GM19035 (cell line): ENCODE measurements at regions not wholly inside any gene's neighbourhood (a gene's known extent, or its start where the extent isn't known, plus 50 kb on each side); places are given as distances from the start of the nearest gene placed in this dataset.

Experiments used
- ATAC-seq: cut with Tn5 transposase; IDR thresholded peaks from one replicate; pipeline ENCODE4 v1.9.1; 2021; ENCODE audit not compliant: unreplicated experiment

DNA sequence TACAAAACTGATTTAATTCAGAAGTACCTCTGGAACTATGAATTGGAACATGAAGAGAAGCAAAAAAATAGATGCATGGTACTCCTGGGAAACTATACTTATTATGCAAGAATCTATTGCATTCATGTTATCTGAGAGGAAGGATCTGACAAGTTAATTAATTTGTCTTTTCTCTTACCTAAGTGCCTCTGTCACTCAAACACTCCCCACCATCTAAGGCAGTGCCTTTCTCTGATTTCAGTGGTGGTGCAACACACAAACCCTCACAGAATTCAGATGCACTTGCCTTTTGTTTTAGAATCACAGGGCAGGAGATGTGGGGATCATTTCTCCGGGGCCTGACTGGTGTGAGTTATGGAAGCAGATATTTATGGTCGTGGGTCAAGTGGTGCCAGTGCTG, 52.5 kb upstream of the C9orf72 start:
- no peak for ATAC-seq

DNA sequence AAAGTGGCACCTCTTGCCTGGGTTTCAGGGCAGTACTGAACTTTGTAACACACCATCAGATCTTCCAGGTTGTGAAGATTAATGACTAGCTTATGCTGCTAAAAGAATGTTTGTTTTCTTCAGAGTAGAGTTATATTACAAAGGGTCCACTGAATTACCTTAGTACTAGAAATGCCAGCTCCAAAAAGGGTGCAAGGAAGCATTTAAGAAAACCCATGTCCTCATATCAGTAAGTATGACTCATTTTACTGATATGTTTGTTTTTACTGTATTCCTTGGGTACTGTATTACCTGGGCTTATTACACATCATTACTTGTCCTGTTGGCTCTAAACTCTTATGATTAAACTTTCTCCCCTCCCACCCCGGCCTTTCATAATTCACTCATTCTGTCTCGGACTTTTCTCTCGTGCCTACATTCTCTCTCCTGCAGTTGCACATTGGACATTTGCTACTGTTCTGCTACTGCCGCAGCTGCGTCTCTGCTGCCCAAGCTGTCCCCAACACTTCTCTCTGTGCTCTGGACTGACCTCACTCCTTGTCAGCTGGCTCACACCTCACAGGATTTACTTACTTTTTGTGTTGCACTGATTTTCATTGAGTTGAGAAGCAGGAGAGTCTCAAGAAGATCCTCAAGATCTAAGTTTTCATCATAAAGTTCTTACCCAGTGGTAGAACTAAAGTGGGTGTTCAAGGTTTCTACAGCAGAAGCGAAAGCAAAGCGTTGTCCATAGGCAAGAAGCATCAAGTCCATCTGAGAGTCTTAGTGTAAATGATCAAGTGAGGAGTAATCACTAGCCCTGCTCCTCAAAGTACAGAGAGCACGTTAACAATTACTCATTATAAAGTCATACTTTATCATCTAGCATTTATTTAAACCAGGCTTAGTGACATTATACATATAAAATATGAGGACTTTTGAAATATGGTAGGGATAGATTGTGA, 53.2 kb upstream of the C9orf72 start:
- ATAC-seq: no peak

DNA sequence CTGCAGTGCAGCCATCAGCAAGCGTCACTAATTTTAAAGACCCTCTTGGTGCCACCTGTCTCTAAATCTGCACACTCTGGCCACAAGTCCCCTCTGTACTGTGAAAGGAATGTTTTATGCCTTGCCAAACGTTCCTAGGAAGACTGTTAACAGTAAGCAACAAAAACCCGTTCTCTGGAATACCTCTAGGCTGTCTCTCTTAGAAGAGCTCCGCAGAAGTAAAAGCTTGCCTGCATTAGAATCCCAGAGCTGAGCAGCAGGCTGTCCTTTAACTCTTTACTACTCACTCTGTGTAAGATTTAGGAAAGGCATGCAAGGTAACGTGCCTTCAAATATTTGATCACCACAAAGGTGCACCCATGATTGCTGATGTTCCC, 53.9 kb upstream of the C9orf72 start:
- no peak for ATAC-seq

DNA sequence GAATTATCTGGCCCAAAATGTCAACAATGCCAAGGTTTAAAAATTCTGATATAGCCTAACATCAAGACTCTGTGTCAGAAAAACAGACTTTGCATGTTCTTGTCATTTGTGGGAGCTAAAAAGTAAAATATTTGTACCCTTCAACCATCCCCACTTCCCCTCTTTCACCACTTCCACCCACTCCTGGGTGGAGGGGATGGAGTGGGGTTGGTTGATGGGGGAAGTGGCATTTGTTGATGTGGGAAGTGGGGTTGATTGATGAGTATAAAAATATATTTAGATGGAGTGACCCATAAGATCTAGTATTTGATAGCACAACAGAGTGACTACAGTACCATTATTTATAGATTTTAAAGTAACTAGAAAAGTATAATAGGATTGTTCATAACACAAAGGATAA, 55.0 kb upstream of the C9orf72 start:
- no peak for ATAC-seq

DNA sequence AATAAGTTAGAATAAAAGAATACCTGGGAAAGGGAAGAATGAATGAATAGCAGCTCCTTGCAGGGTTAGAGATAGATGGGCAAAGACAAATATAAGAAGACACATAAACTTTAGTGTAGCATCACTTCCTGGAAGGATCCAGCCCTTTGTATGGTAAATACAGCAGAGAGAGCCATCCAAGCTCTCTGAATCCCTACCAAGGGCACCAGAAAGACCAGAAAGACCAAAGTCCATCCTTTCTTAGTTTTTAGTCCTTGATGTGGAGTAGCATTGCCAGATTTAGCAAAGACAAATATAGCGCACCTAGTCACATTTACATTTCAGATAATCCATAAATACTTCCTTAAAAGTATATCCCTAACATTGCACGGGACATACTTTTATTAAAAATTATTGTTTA, 56.1 kb upstream of the C9orf72 start:
- ATAC-seq: no peak

DNA sequence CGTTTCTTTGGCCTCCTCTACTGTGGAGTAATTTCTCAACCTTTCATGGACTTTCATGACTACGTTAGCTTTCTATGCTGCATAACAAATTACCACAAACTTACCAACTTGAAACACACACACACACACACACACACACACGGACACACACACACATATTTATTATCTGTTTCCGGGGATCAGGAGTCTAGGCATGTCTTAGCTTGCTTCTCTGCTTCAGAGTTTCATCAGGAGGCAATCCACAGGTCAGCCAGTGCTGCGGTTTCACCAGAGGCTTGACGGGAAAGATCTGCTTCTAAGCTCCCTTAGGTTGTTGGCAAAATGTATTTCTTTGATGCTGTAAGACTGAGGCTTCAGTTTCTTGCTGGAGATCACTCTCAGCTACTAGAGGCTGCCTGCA, 59.0 kb upstream of the C9orf72 start:
- ATAC-seq: no peak

DNA sequence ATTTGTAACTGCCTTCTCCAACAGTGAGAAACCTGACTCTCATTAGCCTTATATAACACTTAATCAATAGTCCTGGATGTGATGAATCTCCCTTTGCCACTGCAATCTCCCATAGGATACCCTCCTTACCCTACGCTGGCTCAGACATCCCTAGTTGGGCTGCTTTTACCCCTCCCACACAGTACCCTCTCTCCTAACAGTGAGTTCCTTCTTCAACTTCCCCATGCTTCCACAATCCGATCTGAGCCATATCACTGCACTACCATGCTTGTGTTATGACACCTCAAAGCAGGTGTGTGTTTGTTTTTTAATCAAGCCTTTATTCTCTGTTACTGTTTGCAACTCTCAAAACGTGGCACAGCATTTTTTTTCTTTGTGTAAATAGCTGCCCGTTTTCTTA, 60.5 kb upstream of the C9orf72 start:
- ATAC-seq: no peak

DNA sequence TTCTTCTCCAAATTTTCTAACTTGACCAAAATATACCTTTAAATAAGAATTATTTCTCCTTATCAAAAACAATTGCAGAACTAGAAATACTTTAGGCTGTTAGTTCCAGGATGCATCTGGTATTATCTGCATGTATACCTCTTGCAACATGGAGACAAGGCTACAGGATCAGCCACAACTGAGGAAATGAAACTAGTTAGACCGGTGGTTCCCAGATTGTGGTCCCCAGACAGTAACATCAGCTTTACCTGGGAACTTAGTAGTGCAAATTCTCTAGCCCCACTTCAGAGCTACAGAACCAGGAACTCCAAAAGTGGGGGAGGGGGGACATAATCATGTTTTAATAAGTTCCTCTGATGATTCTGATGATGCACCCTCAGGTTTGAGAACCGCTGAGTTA, 61.6 kb upstream of the C9orf72 start:
- ATAC-seq: no peak

DNA sequence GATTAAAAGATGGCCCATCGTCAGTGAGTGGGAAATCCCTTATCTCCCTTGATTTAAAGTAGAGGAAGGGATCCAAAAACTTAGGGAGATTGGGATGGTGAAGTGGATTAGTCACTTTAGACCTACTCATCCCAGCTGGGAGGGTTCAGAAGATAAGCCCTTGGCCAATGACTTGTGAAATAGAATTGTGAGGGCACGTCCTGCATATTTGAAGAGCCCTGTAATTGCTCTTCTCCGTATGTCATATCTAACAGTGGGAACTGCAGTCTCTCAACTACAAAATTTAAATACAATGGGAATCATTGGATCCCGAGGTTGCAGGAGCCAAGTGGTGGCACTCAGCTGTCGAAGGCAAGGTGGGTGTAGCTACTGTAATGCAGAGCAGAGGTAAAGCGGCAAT, 65.4 kb upstream of the C9orf72 start:
- no peak for ATAC-seq

DNA sequence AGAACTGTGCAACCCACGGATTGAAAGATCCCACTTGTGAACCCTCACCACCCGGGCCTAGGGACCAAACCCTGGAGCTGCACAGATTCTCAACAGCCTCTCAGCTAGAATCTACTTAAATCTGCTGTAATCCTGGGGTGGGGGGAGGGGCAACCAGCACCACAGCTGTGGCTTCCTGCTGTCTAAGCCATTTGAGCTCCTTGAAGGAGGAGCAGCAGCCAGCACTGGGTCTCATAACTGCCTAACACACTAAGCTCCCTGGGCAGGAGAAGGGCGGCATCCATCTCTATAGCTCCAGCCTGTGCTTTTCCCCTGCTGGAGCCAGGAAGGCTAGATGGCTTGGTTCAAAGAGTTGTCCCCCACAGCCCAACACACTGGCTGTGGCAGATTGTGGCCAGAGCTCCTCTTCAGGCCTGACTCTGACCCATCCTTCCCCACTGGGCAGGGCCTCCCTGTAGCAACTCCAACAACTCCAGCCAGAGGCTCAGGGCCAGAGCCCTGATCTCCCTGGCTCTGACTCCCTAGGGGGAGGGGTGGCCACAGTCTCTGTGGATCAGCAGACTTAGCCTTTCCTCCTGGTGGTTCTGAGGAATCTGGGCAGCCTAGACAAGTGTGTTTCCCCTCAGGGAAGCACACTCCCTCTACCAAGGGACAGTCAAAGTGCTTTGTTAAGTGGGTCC, 72.0 kb upstream of the C9orf72 start:
- ATAC-seq: no peak

DNA sequence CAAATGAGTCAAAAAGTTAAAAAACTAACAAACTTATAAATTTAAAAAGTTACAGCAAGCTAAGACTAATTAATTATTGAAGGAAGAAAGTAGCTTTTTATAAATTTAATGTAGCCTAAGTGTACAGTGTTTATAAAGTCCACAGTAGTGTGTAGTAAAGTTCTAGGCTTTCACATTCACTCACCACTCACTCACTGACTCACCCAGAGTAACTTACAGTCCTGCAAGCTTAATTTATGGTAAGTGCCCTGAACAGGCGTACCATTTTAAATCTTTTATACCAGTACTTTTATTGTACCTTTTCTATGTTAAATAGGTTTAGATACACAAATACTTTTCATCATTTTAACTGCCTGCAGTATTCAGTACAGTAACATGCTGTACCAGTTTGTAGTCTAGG, 80.0 kb upstream of the C9orf72 start:
- no peak for ATAC-seq

DNA sequence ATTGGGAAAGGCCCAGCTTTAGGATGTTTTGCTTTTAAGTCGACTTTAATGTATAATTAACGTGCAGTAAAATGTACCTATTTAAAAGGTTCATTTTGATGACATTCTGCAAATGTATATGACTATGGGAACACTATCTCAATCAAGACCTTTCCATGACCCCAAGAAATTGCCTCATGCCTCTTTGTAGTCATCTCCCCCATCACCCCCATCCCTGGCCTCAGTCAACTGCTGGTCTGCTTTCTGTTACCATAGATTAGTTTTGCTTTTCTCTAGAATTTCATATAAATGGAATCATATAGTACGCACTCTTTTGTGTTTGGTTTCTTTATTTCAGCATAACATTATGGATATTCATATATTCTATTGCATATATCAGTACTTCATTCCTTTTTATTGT, 80.7 kb upstream of the C9orf72 start:
- ATAC-seq: no peak

DNA sequence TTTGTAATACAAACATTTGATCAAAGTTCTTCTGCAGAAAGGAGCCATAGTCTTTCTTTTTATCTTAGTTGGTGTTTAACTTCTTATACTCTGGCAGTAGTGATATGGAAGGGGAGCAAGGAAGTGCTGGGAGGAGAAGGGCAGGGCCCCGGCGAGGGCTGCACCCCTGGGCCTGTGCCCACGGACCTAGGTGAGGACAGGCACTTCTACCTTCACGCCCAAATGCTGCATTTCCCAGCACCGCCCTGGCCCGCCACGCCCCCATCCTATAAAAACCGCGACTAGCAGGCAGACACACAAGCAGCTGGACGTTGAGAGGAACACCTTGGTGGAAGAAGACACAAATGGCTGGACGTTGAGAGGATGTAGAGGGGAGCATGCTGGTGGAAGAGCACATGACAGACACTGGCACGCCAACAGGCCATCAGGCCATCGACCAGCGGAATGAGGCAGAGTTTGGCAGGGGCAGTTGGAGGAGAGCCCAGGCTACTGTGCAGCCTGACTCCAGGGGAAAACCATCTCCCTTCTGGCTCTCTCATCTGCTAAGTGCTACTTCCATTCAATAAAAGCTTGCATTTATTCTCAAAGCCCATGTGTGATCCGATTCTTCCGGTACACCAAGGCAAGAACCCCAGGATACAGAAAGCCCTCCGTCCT, 81.5 kb upstream of the C9orf72 start:
- no peak for ATAC-seq

DNA sequence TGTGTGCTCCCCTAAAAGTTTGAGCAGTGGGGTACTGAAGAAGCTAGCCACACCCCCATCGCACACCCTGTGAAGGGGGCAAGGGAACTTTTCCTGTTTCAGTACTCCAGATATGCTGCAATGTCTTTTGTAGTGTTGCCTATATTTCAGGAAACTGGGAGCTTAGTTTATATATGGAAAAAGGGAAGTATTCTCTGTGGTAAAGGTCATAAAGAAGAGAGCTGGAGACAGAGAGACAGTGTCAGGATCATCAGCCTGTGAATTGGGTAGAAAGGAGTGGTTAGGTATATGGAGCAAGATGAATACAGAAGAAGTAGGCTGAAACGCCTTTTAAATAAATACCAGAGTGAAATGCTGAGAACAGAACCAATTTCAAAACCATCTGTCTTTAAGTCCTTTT, 82.2 kb upstream of the C9orf72 start:
- ATAC-seq: no peak

DNA sequence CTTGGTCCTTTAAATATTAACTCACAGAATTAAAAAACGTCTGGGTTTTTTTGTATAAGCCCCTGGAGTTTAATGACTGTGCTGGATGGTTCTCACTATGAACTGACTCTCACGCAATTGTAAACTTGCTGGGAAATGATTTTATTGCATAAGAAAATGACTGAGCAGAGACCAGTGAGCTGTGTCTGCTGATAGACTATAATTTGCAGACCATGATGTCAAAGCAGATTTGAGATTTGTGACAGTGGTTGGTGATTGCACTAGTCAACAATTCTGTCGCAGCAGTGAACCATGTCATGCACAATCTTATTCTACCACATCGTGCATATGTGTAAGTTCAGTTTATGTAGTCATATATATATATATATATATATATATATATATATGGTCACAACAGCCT, 85.7 kb upstream of the C9orf72 start:
- ATAC-seq: no peak

DNA sequence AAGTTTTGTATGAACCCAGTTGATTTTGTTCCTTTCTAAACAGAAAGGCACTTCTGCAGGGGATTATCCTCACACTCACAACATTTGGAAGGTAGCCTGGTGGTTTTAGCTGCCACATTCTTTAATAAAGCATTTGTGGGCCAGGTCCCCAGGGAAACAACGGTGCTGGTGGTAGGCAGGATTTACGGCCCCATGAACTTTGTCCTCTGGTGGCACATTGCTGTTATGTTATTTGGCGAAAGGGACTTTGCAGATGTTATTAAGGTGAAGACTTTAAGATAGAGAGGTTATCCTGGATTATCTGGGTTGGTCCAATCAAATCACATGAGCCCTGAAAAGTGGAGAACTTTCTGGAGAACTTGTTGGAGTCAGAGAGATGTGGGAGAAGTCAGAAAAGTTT, 86.3 kb upstream of the C9orf72 start:
- ATAC-seq: no peak

DNA sequence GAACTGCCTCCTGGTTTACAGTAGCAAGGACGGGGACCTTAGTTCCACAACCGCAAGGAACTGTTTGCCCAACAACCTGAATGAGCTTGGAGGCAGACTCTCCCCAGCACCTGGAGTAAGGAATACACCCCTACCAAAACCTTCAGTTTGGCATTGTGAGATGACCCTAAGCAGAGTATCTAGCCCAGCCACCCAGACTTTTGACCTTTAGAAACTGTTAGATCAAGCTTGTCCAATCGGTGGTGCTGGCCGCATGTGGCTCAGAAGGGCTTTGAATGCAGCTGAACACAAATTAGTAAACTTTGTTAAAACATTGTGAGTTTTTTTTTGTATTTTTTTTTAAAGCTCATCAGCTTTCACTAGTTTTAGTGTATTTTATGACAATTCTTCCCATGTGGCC, 86.9 kb upstream of the C9orf72 start:
- ATAC-seq: no peak

DNA sequence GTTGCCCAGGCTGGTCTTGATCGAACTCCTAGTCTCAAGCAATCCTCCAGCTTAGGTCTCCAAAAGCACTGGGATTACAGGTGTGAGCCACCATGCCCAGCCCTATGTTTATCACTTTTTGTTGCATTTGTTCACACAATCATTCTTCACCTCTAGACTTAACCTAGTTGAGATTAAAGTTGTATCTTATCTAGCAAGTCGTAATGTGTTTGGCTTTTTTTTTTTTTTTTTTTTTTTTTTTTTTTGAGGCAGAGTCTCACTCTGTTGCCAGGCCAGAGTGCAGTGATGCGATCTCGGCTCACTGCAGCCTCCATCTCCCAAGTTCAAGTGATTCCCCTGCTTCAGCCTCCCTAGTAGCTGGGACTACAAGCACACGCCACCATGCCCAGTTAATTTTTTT, 90.2 kb upstream of the C9orf72 start:
- no peak for ATAC-seq

DNA sequence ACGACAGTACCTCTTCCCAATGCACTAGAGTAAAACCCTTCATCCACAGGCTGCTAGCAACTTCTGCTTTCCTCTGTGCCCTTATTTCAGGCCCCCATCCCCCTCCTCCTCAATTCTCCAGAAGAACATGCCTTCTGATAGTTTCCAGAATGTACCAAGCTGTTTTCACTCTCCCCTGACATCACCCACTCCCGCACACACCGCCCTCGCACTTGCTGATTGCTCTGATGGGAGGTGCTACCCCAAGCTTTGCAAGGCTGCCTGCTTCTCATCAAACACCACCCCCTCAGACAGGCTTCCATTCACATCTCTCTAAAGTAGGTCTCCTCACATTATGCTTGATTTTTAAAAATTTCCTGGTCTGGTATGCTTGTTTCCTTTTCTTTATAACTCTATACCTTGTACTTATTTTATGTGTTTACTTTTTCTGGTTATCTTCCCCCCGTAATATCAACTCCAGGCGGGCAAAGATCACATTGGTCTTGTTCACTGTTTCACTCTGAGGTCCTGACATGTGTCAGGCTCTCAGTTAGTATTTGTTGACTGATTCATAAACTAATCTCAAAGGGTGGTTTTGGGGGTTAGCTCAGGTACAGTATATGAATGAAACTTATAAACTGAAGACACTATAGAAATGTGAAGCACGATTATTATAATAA, 91.0 kb upstream of the C9orf72 start:
- no peak for ATAC-seq

DNA sequence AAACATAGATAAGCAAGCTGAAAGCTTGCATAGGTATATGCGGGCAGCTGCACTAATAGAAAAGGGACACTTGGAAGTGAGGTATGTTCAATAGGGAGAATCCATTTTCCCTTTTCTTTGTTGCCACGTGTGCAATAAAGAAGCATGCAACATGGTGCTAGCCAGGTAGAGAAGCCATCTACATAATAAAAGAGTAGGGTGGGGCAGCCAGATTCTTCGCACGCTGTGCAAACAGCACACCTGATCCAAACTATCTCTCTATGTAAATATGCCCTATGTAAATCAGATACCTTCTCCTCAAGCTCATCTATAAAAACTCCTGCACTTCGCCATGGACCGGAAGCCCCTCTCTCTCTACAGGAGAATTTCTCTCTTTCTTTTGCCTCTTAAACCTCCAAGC, 91.9 kb upstream of the C9orf72 start:
- no peak for ATAC-seq

DNA sequence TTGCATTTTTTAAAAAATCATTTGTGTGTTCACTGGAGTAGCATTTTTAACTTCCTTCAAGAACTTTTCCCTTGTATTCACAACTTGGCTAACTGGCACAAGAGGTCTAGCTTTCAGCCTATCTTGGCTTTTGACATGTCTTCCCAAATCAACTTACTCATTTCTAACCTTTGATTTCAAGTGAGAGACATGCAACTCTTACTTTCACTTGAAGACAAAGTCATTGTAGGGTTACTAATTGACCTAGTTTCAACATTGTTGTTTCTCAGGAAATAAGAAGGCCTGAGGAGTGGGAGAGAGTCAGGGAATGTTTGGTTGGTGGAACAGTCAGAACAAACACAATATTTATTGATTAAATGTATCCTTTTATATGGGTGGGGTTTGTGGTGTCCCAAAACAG, 95.0 kb upstream of the C9orf72 start:
- no peak for ATAC-seq

DNA sequence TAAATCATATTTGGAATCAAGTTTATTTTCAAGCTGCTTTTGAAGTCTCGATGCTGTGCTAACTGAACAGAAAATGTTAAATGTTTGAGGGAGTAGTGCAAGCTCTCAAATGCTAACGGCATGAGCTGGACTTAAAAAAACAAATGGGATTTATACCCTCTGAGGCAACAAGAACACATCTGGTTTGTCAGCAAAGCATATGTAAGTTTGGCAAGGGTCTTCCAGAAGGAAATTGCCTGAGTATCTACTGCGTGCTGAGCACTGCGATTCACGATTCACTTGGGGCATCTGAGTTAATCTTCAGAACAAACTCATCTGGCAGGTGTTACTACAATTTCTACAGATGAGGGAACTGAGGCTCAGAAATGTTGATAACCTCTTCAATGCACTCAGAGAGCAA, 98.4 kb upstream of the C9orf72 start:
- no peak for ATAC-seq
